K562 (cell line): ENCODE measurements at regions not wholly inside any gene's neighbourhood (a gene's known extent, or its start where the extent isn't known, plus 50 kb on each side); places are given as distances from the start of the nearest gene placed in this dataset.

Experiments used
- ATAC-seq: fragments of 200-7000 bp; cut with Tn5 transposase; 3 replicates; pipeline ENCODE4 v1.9.1; 2020; ENCODE audit warnings: moderate library complexity
- BruUV-seq: library from RNA; stranded (reverse); fragments of 400-500 nt; replicated peaks from 2 replicates; lab custom pipeline; 2021; lab: Mats Ljungman, UMichigan
- CTCF ChIA-PET: fragments of 300-600 bp; formaldehyde crosslinking; extraction: SDS; loops from one replicate; lab custom pipeline; 2021; ENCODE audit warnings: low intra/inter-chr PET ratio; lab: Yijun Ruan, JAX
- POLR2A ChIA-PET: fragments of 300-600, 350-650 bp; sonication (Branson Sonifier 250); formaldehyde crosslinking; extraction: SDS; loops from one replicate; lab custom pipeline; 2021; ENCODE audit warnings: antibody characterized with exemption, inconsistent platforms; lab: Yijun Ruan, JAX
- DNase-seq, 4 experiments: peaks; one replicate each; pipeline versions ENCODE4 v3.0.0 to v3.0.0-alpha.2; 2011 to 2018; ENCODE audit warnings: low spot score in 3 of 4, mixed read lengths in 3 of 4; ENCODE audit errors: extremely low read depth in 1 of 4
- FAIRE-seq: peaks from 2 replicates; lab custom pipeline; 2011; peaks lifted over from hg19 to GRCh38; lab: Jason Lieb, UNC
- H2AFZ ChIP-seq: 2 replicates; pipeline ENCODE4 v1.6.0; 2011; ENCODE audit warnings: low read depth, low read length, control low read depth, inconsistent platforms
- H3K27ac ChIP-seq: fragments of 200-600 bp; 3 replicates; pipeline ENCODE4 v1.8.0; 2011; ENCODE audit warnings: low read depth, mild to moderate bottlenecking, control low read depth, inconsistent platforms, low read length, moderate library complexity, mixed read lengths; ENCODE audit errors: extremely low read depth
- H3K27me3 ChIP-seq, 2 experiments: fragments of 300-600 bp in 1 of 2; 2 replicates in 1 of 2; 3 replicates in 1 of 2; pipeline versions ENCODE4 v1.6.0 to v1.8.0; 2011; ENCODE audit warnings: inconsistent platforms in 2 of 2, low read length in 2 of 2, mild to moderate bottlenecking in 1 of 2, mixed read lengths in 1 of 2, moderate library complexity in 1 of 2; ENCODE audit not compliant: control insufficient read depth in 2 of 2, insufficient read depth in 2 of 2
- H3K36me3 ChIP-seq: fragments of 300-600 bp; 3 replicates; pipeline ENCODE4 v1.8.0; 2011; ENCODE audit warnings: mild to moderate bottlenecking, low read length, inconsistent platforms; ENCODE audit not compliant: control insufficient read depth, insufficient read depth
- H3K4me1 ChIP-seq, 2 experiments: fragments of 200-600 bp in 1 of 2; replicated peaks in 1 of 2; 2 replicates in 1 of 2; 3 replicates in 1 of 2; pipeline versions ENCODE4 v1.5.1 to v1.8.0; 2011; ENCODE audit warnings: inconsistent platforms in 2 of 2, low read length in 2 of 2, mild to moderate bottlenecking in 1 of 2, mixed read lengths in 1 of 2, moderate library complexity in 1 of 2; ENCODE audit not compliant: control insufficient read depth in 2 of 2, insufficient read depth in 2 of 2
- H3K4me2 ChIP-seq: 2 replicates; pipeline ENCODE4 v1.6.1; 2011; ENCODE audit warnings: low read length, control low read depth, inconsistent platforms, mixed read lengths; ENCODE audit not compliant: insufficient read depth
- H3K4me3 ChIP-seq: fragments of 200-600 bp; sonication (generic), shearing (Covaris generic); 2 replicates; pipeline ENCODE4 v1.5.1; 2016; ENCODE audit warnings: control low read depth, inconsistent platforms
- H3K79me2 ChIP-seq: fragments of 200-600 bp; 3 replicates; pipeline ENCODE4 v1.8.0; 2011; ENCODE audit warnings: low read length, inconsistent platforms; ENCODE audit not compliant: control insufficient read depth, insufficient read depth
- H3K9ac ChIP-seq, 2 experiments: 2 replicates each; pipeline versions ENCODE4 v1.6.0 to v1.6.1; 2011; ENCODE audit warnings: low read depth in 2 of 2, low read length in 2 of 2, control low read depth in 1 of 2, inconsistent platforms in 1 of 2, mild to moderate bottlenecking in 1 of 2, mixed read lengths in 1 of 2; ENCODE audit not compliant: insufficient read depth in 1 of 2
- H3K9me1 ChIP-seq: one replicate; pipeline ENCODE4 v1.6.0; 2011; ENCODE audit warnings: inconsistent platforms, mild to moderate bottlenecking, low read length, moderate library complexity; ENCODE audit not compliant: control insufficient read depth, insufficient read depth
- H3K9me3 ChIP-seq: replicated peaks from 2 replicates; pipeline ENCODE4 v1.5.1; 2011; ENCODE audit warnings: low read depth, low read length, inconsistent platforms; ENCODE audit not compliant: control insufficient read depth, insufficient read depth
- H4K20me1 ChIP-seq: replicated peaks from 2 replicates; pipeline ENCODE4 v1.6.1; 2011; ENCODE audit warnings: low read length, inconsistent platforms, mixed read lengths; ENCODE audit not compliant: control insufficient read depth, insufficient read depth
- BRCA1 ChIP-seq, 2 experiments: fragments of 450-650 bp in 1 of 2; sonication (generic) in 1 of 2; formaldehyde crosslinking in 1 of 2; IDR thresholded peaks; 2 replicates each; pipeline versions ENCODE4 v1.5.0 to v1.6.1; 2017 to 2020; ENCODE audit warnings: mild to moderate bottlenecking in 1 of 2, missing genetic modification reagents in 1 of 2
- DDX20 ChIP-seq: fragments of 450-650 bp; IDR thresholded peaks from 2 replicates; pipeline ENCODE4 v1.6.1; 2016; ENCODE audit warnings: missing genetic modification characterization, low read depth, mild to moderate bottlenecking, missing compliant biosample characterization, moderate library complexity
- DMBX1 ChIP-seq: fragments of 250-450 bp; sonication (Bioruptor Pico); IDR thresholded peaks from 2 replicates; pipeline ENCODE4 v1.8.0; 2022; ENCODE audit warnings: inconsistent platforms, mild to moderate bottlenecking, moderate library complexity, borderline replicate concordance
- E2F1 ChIP-seq: sonication (generic); formaldehyde crosslinking; IDR thresholded peaks from 2 replicates; pipeline ENCODE4 v1.8.1; 2023; ENCODE audit warnings: mild to moderate bottlenecking, missing genetic modification reagents, moderate library complexity
- E2F6 ChIP-seq, 2 experiments: IDR thresholded peaks; 2 replicates each; pipeline ENCODE4 v1.6.1; 2011; ENCODE audit warnings: borderline replicate concordance in 1 of 2, control low read depth in 1 of 2, low read depth in 1 of 2, low read length in 1 of 2, mild to moderate bottlenecking in 1 of 2, mixed read lengths in 1 of 2, moderate library complexity in 1 of 2; ENCODE audit not compliant: insufficient read depth in 1 of 2, insufficient read length in 1 of 2, poor library complexity in 1 of 2, severe bottlenecking in 1 of 2; ENCODE audit errors: extremely low read depth in 1 of 2
- ELK3 ChIP-seq: fragments of 450-650 bp; formaldehyde crosslinking; IDR thresholded peaks from 2 replicates; pipeline ENCODE4 v1.4.0; 2020; ENCODE audit warnings: mild to moderate bottlenecking
- FOXA1 ChIP-seq: fragments of 450-650 bp; IDR thresholded peaks from 2 replicates; pipeline ENCODE4 v1.6.1; 2016; ENCODE audit warnings: mild to moderate bottlenecking, borderline replicate concordance
- NFIX ChIP-seq: fragments of 250-450 bp; sonication (Bioruptor Pico); IDR thresholded peaks from 2 replicates; pipeline ENCODE4 v1.4.0; 2020; ENCODE audit warnings: low read depth, mild to moderate bottlenecking, moderate library complexity
- NKRF ChIP-seq: fragments of 450-650 bp; IDR thresholded peaks from 2 replicates; pipeline ENCODE4 v1.6.1; 2016; ENCODE audit warnings: borderline replicate concordance
- NR2C2 ChIP-seq, 2 experiments: fragments of 200-800 bp in 1 of 2; sonication (Bioruptor generic) in 1 of 2; sonication (generic) in 1 of 2; formaldehyde crosslinking in 1 of 2; IDR thresholded peaks; 2 replicates each; pipeline versions ENCODE4 v1.6.1 to v1.8.0; 2016 to 2022; ENCODE audit warnings: mild to moderate bottlenecking in 1 of 2, missing compliant biosample characterization in 1 of 2, missing genetic modification characterization in 1 of 2, missing genetic modification reagents in 1 of 2
- NR3C1 ChIP-seq: sonication (generic); formaldehyde crosslinking; IDR thresholded peaks from 2 replicates; pipeline ENCODE4 v1.8.1; 2022; ENCODE audit warnings: missing genetic modification reagents
- POLR2B ChIP-seq: fragments of 450-650 bp; IDR thresholded peaks from 2 replicates; pipeline ENCODE4 v1.6.1; 2018; ENCODE audit warnings: low read depth; ENCODE audit not compliant: partially characterized antibody
- TAF9B ChIP-seq: fragments of 450-650 bp; IDR thresholded peaks from 2 replicates; pipeline ENCODE4 v1.6.1; 2018; ENCODE audit warnings: mild to moderate bottlenecking; ENCODE audit not compliant: partially characterized antibody
- ZBTB5 ChIP-seq: fragments of 450-650 bp; IDR thresholded peaks from 2 replicates; pipeline ENCODE4 v1.6.1; 2017; ENCODE audit warnings: antibody characterized with exemption
- WGBS: fragments of 100-300 bp; shearing (Covaris generic); methylation state at CpG from one replicate; pipeline ENCODE4 v1.1.6; 2016; ENCODE audit warnings: low coverage, mixed read lengths; ENCODE audit not compliant: insufficient coverage; ENCODE audit errors: missing lambda C conversion rate; 5-methylcytosine and 5-hydroxymethylcytosine counted together
- in situ Hi-C: fragments of 300-500 bp; cut with MboI; formaldehyde crosslinking; loops from 4 replicates; pipeline ENCODE4 v1.15.0; 2018; ENCODE audit warnings: inconsistent platforms, mixed read lengths
- intact Hi-C: fragments of 100-400 bp; cut with micrococcal nuclease; formaldehyde crosslinking; loops from 2 replicates; pipeline ENCODE4 v1.14.2; 2022

GRCh38 chr6:168803874-168804273, 362.9 kb downstream of the SMOC2 start:
- Histone ChIP-seq H3K4me1 (no peaks in the 10 kb centered on the region), H3K9me3 (no peaks in the 10 kb centered on the region), H3K4me2 (no peak overlapping the region), H3K79me2 (no peaks in the 10 kb centered on the region), H3K27ac (no peak overlapping the region), H3K9ac (no peak overlapping the region), H3K4me3 (no peak overlapping the region), H3K36me3 (no peaks in the 10 kb centered on the region), H3K27me3 (peaks cover 4 to 14% of the 10 kb centered on the region in 2 experiments; a peak in 3 of 5 replicates), H3K9me1 (no peaks in the 10 kb centered on the region), H2AFZ (no peak overlapping the region), H4K20me1 (no peaks in the 10 kb centered on the region)
- WGBS = 3% methylated on average over 2 of the region's 2 CpGs
- ChIA-PET POLR2A (interaction anchor here (1.2 kb wide), 1 partner anchor 23 kb away, joined by 3 read pairs; no protein-coding TSS in a partner anchor), CTCF (no interaction called here)
- FAIRE-seq = no peak
- no TSS peak for BruUV-seq
- no peak for DNase-seq
- ATAC-seq = no peak
- in situ Hi-C loops (no loop called here), intact Hi-C loops (no loop called here)
- TF ChIP-seq NKRF (no peak), E2F1 (no peak), ELK3 (CRISPR knock-in tag) (no peak), DDX20 (tag) (no peak), ZBTB5 (no peak), BRCA1 (IDR thresholded peaks at IDR 0.05) (no peak), BRCA1 (CRISPR knock-in tag; IDR thresholded peaks at IDR 0.05) (no peak), E2F6 (IDR thresholded peaks at IDR 0.05; ENCODE audit: borderline replicate concordance in 1 of 2, extremely low read depth in 1 of 2, insufficient read depth in 1 of 2, insufficient read length in 1 of 2, low read depth in 1 of 2, low read length in 1 of 2, poor library complexity in 1 of 2, severe bottlenecking in 1 of 2) (no peak), NR3C1 (CRISPR knock-in tag) (no peak), TAF9B (no peak), NR2C2 (CRISPR knock-in tag; IDR thresholded peaks at IDR 0.05) (no peak), NR2C2 (tag; IDR thresholded peaks at IDR 0.05) (no peak), POLR2B (no peak), DMBX1 (CRISPR knock-in tag) (no peak), FOXA1 (no peak), NFIX (CRISPR knock-in tag) (no peak)
